HepG2 (cell line): ENCODE measurements at regions not wholly inside any gene's neighbourhood (a gene's known extent, or its start where the extent isn't known, plus 50 kb on each side); places are given as distances from the start of the nearest gene placed in this dataset.

Source experiments
- ATAC-seq: fragments of 200-7000 bp; cut with Tn5 transposase; 3 replicates; pipeline ENCODE4 v1.9.1; 2020; ENCODE audit warnings: mild to moderate bottlenecking, moderate library complexity
- BruUV-seq: library from RNA; stranded (reverse); fragments of 400-500 nt; replicated peaks from 2 replicates; lab custom pipeline; 2021; lab: Mats Ljungman, UMichigan
- CTCF ChIA-PET: fragments of 300-600 bp; formaldehyde crosslinking; extraction: SDS; loops from one replicate; lab custom pipeline; 2021; ENCODE audit warnings: low total read pairs, inconsistent platforms, low intra/inter-chr PET ratio; lab: Yijun Ruan, JAX
- POLR2A ChIA-PET: fragments of 350-600 bp; sonication (Branson Sonifier 250); formaldehyde crosslinking; loops from one replicate; lab custom pipeline; 2020; ENCODE audit warnings: antibody characterized with exemption, inconsistent platforms; lab: Yijun Ruan, JAX
- DNase-seq: peaks from one replicate; pipeline ENCODE4 v3.0.0-alpha.2; 2015; ENCODE audit warnings: low spot score
- FAIRE-seq: peaks from 3 replicates; lab custom pipeline; 2011; peaks lifted over from hg19 to GRCh38; lab: Jason Lieb, UNC
- H2AFZ ChIP-seq: one replicate; pipeline ENCODE4 v1.6.1; 2011; ENCODE audit warnings: low read length, inconsistent platforms
- H3K27ac ChIP-seq: fragments of 300-600 bp; 3 replicates; pipeline ENCODE4 v1.8.0; 2011; ENCODE audit warnings: mixed run types, mild to moderate bottlenecking, mixed read lengths, low read length, inconsistent platforms; ENCODE audit not compliant: insufficient read depth; ENCODE audit errors: extremely low read length
- H3K27me3 ChIP-seq, 2 experiments: fragments of 200-600 bp in 1 of 2; 2 replicates in 1 of 2; 3 replicates in 1 of 2; pipeline versions ENCODE4 v1.6.0 to v1.8.0; 2011; ENCODE audit warnings: low read length in 2 of 2, mild to moderate bottlenecking in 2 of 2, moderate library complexity in 2 of 2, inconsistent platforms in 1 of 2; ENCODE audit not compliant: insufficient read depth in 2 of 2, control insufficient read depth in 1 of 2
- H3K36me3 ChIP-seq, 2 experiments: fragments of 200-600 bp in 1 of 2; replicated peaks in 1 of 2; 2 replicates in 1 of 2; 3 replicates in 1 of 2; pipeline versions ENCODE4 v1.5.1 to v1.8.0; 2011; ENCODE audit warnings: low read length in 2 of 2, inconsistent platforms in 1 of 2; ENCODE audit not compliant: insufficient read depth in 2 of 2, control insufficient read depth in 1 of 2
- H3K4me1 ChIP-seq: 2 replicates; pipeline ENCODE4 v1.5.1; 2012; ENCODE audit warnings: low read length, inconsistent platforms; ENCODE audit not compliant: insufficient read depth
- H3K4me2 ChIP-seq: 2 replicates; pipeline ENCODE4 v1.6.0; 2011; ENCODE audit warnings: low read depth, low read length, inconsistent platforms
- H3K4me3 ChIP-seq, 3 experiments: fragments of 200-600 bp in 1 of 3; sonication (generic), shearing (Covaris generic) in 1 of 3; replicated peaks in 1 of 3; 2 replicates each; pipeline ENCODE4 v1.5.1; 2011 to 2016; ENCODE audit warnings: low read length in 3 of 3, inconsistent platforms in 2 of 3, low read depth in 2 of 3, mild to moderate bottlenecking in 2 of 3, control low read depth in 1 of 3, mixed read lengths in 1 of 3; ENCODE audit not compliant: insufficient read depth in 1 of 3
- H3K79me2 ChIP-seq: one replicate; pipeline ENCODE4 v1.6.1; 2011; ENCODE audit warnings: low read length, inconsistent platforms; ENCODE audit not compliant: insufficient read depth
- H3K9ac ChIP-seq: 2 replicates; pipeline ENCODE4 v1.6.0; 2011; ENCODE audit warnings: mild to moderate bottlenecking, low read depth, low read length, inconsistent platforms; ENCODE audit not compliant: insufficient read depth
- H3K9me3 ChIP-seq: 2 replicates; pipeline ENCODE4 v1.5.1; 2012; ENCODE audit warnings: mild to moderate bottlenecking, low read length
- H4K20me1 ChIP-seq: 2 replicates; pipeline ENCODE4 v1.6.0; 2011; ENCODE audit warnings: inconsistent platforms, mild to moderate bottlenecking, low read length, moderate library complexity; ENCODE audit not compliant: insufficient read depth
- ETV5 ChIP-seq: IDR thresholded peaks from 2 replicates; pipeline ENCODE4 v1.6.1; 2018; ENCODE audit warnings: missing biosample characterization, missing genetic modification reagents, inconsistent platforms, borderline replicate concordance
- JUNB ChIP-seq: sonication (generic); formaldehyde crosslinking; IDR thresholded peaks from 2 replicates; pipeline ENCODE4 v1.8.0; 2022; ENCODE audit warnings: missing genetic modification reagents, mild to moderate bottlenecking, borderline replicate concordance
- ZEB1 ChIP-seq: IDR thresholded peaks from 2 replicates; pipeline ENCODE4 v1.6.1; 2012; ENCODE audit warnings: mild to moderate bottlenecking, low read depth, inconsistent platforms; ENCODE audit not compliant: insufficient replicate concordance
- ZNF678 ChIP-seq: sonication (generic); formaldehyde crosslinking; IDR thresholded peaks from 2 replicates; pipeline ENCODE4 v1.4.0; 2020; ENCODE audit warnings: mild to moderate bottlenecking, missing genetic modification reagents
- WGBS: methylation state at CpG from one replicate; pipeline ENCODE4 v1.1.6; 2017; ENCODE audit warnings: low lambda C conversion rate; 5-methylcytosine and 5-hydroxymethylcytosine counted together
- in situ Hi-C: cut with HindIII; loops from 2 replicates; pipeline ENCODE4 v1.10.0; 2017; ENCODE audit warnings: low pct_unique_long_range_greater_than_20kb; ENCODE audit not compliant: extremely low pct_ligation_motif_present
- intact Hi-C: fragments of 100-400 bp; cut with micrococcal nuclease; formaldehyde crosslinking; loops from one replicate; pipeline ENCODE4 v1.10.0; 2022; ENCODE audit not compliant: unreplicated experiment
- TF ChIP-seq, protein P1 (sequence below): sonication (generic); formaldehyde crosslinking; IDR thresholded peaks from 2 replicates; pipeline ENCODE4 v1.5.1; 2020; ENCODE audit warnings: missing genetic modification reagents, mild to moderate bottlenecking, borderline replicate concordance
- TF ChIP-seq, protein P2 (sequence below): sonication (generic); formaldehyde crosslinking; IDR thresholded peaks from 2 replicates; pipeline ENCODE4 v1.5.0; 2020; ENCODE audit warnings: missing genetic modification reagents, mild to moderate bottlenecking, borderline replicate concordance
- TF ChIP-seq, protein P3 (sequence below): sonication (generic); formaldehyde crosslinking; IDR thresholded peaks from 2 replicates; pipeline ENCODE4 v1.4.0; 2020; ENCODE audit warnings: missing genetic modification reagents, mild to moderate bottlenecking, borderline replicate concordance
- TF ChIP-seq, protein P4 (sequence below): sonication (generic); formaldehyde crosslinking; IDR thresholded peaks from 2 replicates; pipeline ENCODE4 v1.5.0; 2020; ENCODE audit warnings: missing genetic modification reagents

DNA sequence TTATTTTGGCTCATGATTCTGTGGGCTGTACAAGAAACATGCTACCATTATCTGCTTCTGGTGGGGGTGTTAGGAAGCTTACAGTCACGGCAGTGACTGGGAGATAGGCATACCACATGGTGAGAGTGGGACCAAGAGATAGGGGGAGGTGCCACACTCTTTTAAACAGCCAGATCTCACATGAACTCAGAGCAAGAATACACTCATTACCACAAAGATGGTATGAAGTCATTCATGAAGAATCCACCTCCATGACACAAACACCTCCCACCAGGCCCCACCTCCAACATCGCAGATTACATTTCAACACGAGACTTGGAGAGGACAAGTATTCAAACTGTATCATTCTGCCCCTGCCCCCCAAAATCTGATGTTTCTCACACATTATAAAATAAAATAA lies 2396.7 kb downstream of the PCDH7 start:
- no peak overlapping the region for H3K27ac ChIP-seq
- no peaks in the 10 kb centered on the region for H3K79me2 ChIP-seq
- peaks cover 61% of the 10 kb centered on the region for H3K9me3 ChIP-seq
- in situ Hi-C loops: no loop called here
- 30% methylated on average over 3 of the region's 3 CpGs for WGBS
- no peaks in the 10 kb centered on the region for H4K20me1 ChIP-seq
- no peaks in the 10 kb centered on the region for H3K4me1 ChIP-seq
- H2AFZ ChIP-seq: no peak overlapping the region
- no peak overlapping the region for H3K9ac ChIP-seq
- POLR2A ChIA-PET: no interaction called here
- no peak for DNase-seq
- CTCF ChIA-PET: no interaction called here
- no peaks in the 10 kb centered on the region for H3K36me3 ChIP-seq
- no peak for FAIRE-seq
- TF ChIP-seq ETV5 (CRISPR knock-in tag): no peak
- no peak for TF ChIP-seq JUNB (CRISPR knock-in tag)
- TF ChIP-seq, protein P1, sequence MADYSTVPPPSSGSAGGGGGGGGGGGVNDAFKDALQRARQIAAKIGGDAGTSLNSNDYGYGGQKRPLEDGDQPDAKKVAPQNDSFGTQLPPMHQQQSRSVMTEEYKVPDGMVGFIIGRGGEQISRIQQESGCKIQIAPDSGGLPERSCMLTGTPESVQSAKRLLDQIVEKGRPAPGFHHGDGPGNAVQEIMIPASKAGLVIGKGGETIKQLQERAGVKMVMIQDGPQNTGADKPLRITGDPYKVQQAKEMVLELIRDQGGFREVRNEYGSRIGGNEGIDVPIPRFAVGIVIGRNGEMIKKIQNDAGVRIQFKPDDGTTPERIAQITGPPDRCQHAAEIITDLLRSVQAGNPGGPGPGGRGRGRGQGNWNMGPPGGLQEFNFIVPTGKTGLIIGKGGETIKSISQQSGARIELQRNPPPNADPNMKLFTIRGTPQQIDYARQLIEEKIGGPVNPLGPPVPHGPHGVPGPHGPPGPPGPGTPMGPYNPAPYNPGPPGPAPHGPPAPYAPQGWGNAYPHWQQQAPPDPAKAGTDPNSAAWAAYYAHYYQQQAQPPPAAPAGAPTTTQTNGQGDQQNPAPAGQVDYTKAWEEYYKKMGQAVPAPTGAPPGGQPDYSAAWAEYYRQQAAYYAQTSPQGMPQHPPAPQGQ (CRISPR knock-in tag): no peak
- TF ChIP-seq, protein P2, sequence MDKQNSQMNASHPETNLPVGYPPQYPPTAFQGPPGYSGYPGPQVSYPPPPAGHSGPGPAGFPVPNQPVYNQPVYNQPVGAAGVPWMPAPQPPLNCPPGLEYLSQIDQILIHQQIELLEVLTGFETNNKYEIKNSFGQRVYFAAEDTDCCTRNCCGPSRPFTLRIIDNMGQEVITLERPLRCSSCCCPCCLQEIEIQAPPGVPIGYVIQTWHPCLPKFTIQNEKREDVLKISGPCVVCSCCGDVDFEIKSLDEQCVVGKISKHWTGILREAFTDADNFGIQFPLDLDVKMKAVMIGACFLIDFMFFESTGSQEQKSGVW: no peak
- no peak for TF ChIP-seq ZNF678 (CRISPR knock-in tag)
- TF ChIP-seq, protein P3, sequence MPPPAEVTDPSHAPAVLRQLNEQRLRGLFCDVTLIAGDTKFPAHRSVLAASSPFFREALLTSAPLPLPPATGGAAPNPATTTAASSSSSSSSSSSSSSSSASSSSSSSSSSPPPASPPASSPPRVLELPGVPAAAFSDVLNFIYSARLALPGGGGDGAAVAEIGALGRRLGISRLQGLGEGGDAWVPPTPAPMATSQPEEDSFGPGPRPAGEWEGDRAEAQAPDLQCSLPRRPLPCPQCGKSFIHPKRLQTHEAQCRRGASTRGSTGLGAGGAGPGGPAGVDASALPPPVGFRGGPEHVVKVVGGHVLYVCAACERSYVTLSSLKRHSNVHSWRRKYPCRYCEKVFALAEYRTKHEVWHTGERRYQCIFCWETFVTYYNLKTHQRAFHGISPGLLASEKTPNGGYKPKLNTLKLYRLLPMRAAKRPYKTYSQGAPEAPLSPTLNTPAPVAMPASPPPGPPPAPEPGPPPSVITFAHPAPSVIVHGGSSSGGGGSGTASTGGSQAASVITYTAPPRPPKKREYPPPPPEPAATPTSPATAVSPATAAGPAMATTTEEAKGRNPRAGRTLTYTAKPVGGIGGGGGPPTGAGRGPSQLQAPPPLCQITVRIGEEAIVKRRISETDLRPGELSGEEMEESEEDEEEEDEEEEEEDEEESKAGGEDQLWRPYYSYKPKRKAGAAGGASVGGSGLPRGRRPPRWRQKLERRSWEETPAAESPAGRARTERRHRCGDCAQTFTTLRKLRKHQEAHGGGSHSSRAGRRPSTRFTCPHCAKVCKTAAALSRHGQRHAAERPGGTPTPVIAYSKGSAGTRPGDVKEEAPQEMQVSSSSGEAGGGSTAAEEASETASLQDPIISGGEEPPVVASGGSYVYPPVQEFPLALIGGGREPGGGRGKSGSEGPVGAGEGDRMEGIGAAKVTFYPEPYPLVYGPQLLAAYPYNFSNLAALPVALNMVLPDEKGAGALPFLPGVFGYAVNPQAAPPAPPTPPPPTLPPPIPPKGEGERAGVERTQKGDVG: no peak
- TF ChIP-seq, protein P4, sequence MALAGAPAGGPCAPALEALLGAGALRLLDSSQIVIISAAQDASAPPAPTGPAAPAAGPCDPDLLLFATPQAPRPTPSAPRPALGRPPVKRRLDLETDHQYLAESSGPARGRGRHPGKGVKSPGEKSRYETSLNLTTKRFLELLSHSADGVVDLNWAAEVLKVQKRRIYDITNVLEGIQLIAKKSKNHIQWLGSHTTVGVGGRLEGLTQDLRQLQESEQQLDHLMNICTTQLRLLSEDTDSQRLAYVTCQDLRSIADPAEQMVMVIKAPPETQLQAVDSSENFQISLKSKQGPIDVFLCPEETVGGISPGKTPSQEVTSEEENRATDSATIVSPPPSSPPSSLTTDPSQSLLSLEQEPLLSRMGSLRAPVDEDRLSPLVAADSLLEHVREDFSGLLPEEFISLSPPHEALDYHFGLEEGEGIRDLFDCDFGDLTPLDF: no peak
- TF ChIP-seq ZEB1: no peak
- BruUV-seq: no TSS peak
- intact Hi-C loops: no loop called here
- ATAC-seq: no peak
- H3K4me3 ChIP-seq: no peak overlapping the region
- H3K27me3 ChIP-seq: no peaks in the 10 kb centered on the region
- no peak overlapping the region for H3K4me2 ChIP-seq
